ENCODE measurements at regions not wholly inside any gene's neighbourhood (a gene's known extent, or its start where the extent isn't known, plus 50 kb on each side); places are given as distances from the start of the nearest gene placed in this dataset.

GRCh38 chr10:62671104-62671503 is 133.4 kb upstream of the ADO start:
- Histone ChIP-seq H3K79me2 (ENCODE audit: control insufficient read depth, insufficient read depth, low read length) (no peaks in the 10 kb centered on the region), H3K9me1 (ENCODE audit: control insufficient read depth, extremely low read depth, insufficient read depth, low read length) (no peaks in the 10 kb centered on the region), H3K4me2 (ENCODE audit: control insufficient read depth, extremely low read depth, insufficient read depth, low read depth, low read length) (no peak overlapping the region), H3K4me3 (ENCODE audit: control insufficient read depth in 2 of 3, extremely low read depth in 1 of 3, insufficient read depth in 2 of 3, low read depth in 1 of 3, low read length in 3 of 3) (no peak overlapping the region), H3K9ac (ENCODE audit: control insufficient read depth, extremely low read depth, insufficient read depth, low read length) (no peak overlapping the region), H2AFZ (ENCODE audit: control insufficient read depth, low read length) (no peak overlapping the region), H3K36me3 (ENCODE audit: control insufficient read depth in 2 of 2, extremely low read depth in 1 of 2, insufficient read depth in 2 of 2, low read length in 2 of 2) (no peaks in the 10 kb centered on the region), H3K4me1 (ENCODE audit: control insufficient read depth, extremely low read depth, insufficient read depth, low read length) (no peaks in the 10 kb centered on the region), H3K27ac (ENCODE audit: control insufficient read depth, insufficient read depth, low read length) (no peak overlapping the region), H3K9me3 (ENCODE audit: control insufficient read depth, low read depth, low read length) (no peaks in the 10 kb centered on the region), H4K20me1 (ENCODE audit: control insufficient read depth, extremely low read depth, insufficient read depth, low read length) (no peaks in the 10 kb centered on the region), H3K27me3 (ENCODE audit: control insufficient read depth, extremely low read depth, insufficient read depth, low read length) (no peaks in the 10 kb centered on the region)
- DNase-seq (ENCODE audit: low read depth, low spot score) (no peak), FAIRE-seq (no peak)
- TF ChIP-seq CTCF (optimal IDR thresholded peaks at IDR 0.05 in 1 of 3, IDR thresholded peaks at IDR 0.05 in 1 of 3, conservative IDR thresholded peaks at IDR 0.05 in 1 of 3; ENCODE audit: extremely low read depth in 1 of 3, insufficient read depth in 2 of 3, low read length in 3 of 3) (no peak), EZH2 (IDR thresholded peaks at IDR 0.05; ENCODE audit: low read length) (no peak)
- dilution Hi-C loops (cut with MboI; ENCODE audit: extremely low pct_ligation_motif_present, low sequenced_read_pairs) = no loop called here

- Histone ChIP-seq H3K9ac (ENCODE audit: control insufficient read depth, extremely low read depth, insufficient read depth, low read length) (no peak overlapping the region), H3K4me3 (ENCODE audit: control insufficient read depth in 2 of 3, extremely low read depth in 1 of 3, insufficient read depth in 2 of 3, low read depth in 1 of 3, low read length in 3 of 3) (no peak overlapping the region), H3K27me3 (ENCODE audit: control insufficient read depth, extremely low read depth, insufficient read depth, low read length) (no peaks in the 10 kb centered on the region), H2AFZ (ENCODE audit: control insufficient read depth, low read length) (no peak overlapping the region), H3K4me1 (ENCODE audit: control insufficient read depth, extremely low read depth, insufficient read depth, low read length) (no peaks in the 10 kb centered on the region), H3K9me1 (ENCODE audit: control insufficient read depth, extremely low read depth, insufficient read depth, low read length) (no peaks in the 10 kb centered on the region), H3K27ac (ENCODE audit: control insufficient read depth, insufficient read depth, low read length) (no peak overlapping the region), H4K20me1 (ENCODE audit: control insufficient read depth, extremely low read depth, insufficient read depth, low read length) (no peaks in the 10 kb centered on the region), H3K36me3 (ENCODE audit: control insufficient read depth in 2 of 2, extremely low read depth in 1 of 2, insufficient read depth in 2 of 2, low read length in 2 of 2) (no peaks in the 10 kb centered on the region), H3K9me3 (ENCODE audit: control insufficient read depth, low read depth, low read length) (no peaks in the 10 kb centered on the region), H3K79me2 (ENCODE audit: control insufficient read depth, insufficient read depth, low read length) (no peaks in the 10 kb centered on the region), H3K4me2 (ENCODE audit: control insufficient read depth, extremely low read depth, insufficient read depth, low read depth, low read length) (no peak overlapping the region)
- dilution Hi-C loops (cut with MboI; ENCODE audit: extremely low pct_ligation_motif_present, low sequenced_read_pairs) = no loop called here
- FAIRE-seq (no peak), DNase-seq (ENCODE audit: low read depth, low spot score) (no peak)
- TF ChIP-seq CTCF (optimal IDR thresholded peaks at IDR 0.05 in 1 of 3, IDR thresholded peaks at IDR 0.05 in 1 of 3, conservative IDR thresholded peaks at IDR 0.05 in 1 of 3; ENCODE audit: extremely low read depth in 1 of 3, insufficient read depth in 2 of 3, low read length in 3 of 3) = peak in 1 of 3 experiments; percentile 29
- no peak for TF ChIP-seq EZH2 (IDR thresholded peaks at IDR 0.05; ENCODE audit: low read length)
Observed at GRCh38 chr10:62681211-62681940, 123.1 kb upstream of the ADO start.
